OCI-LY3 (cell line): ENCODE measurements at regions not wholly inside any gene's neighbourhood (a gene's known extent, or its start where the extent isn't known, plus 50 kb on each side); places are given as distances from the start of the nearest gene placed in this dataset.

Experiments
- H2AFZ ChIP-seq: fragments of 200-600, 300-600 bp; shearing (Covaris generic); 2 replicates; pipeline ENCODE4 v1.6.0; 2014; ENCODE audit warnings: antibody characterized with exemption, low read depth, low read length
- H3K27ac ChIP-seq: fragments of 200-600, 300-600 bp; sonication (generic); 2 replicates; pipeline ENCODE4 v1.5.1; 2014; ENCODE audit warnings: mild to moderate bottlenecking, low read length, moderate library complexity, mixed read lengths
- H3K27me3 ChIP-seq: fragments of 200-600, 300-600 bp; sonication (generic); 2 replicates; pipeline ENCODE4 v1.6.1; 2014; ENCODE audit warnings: low read depth, low read length, mixed read lengths
- H3K36me3 ChIP-seq: fragments of 200-600, 300-600 bp; sonication (generic); replicated peaks from 2 replicates; pipeline ENCODE3; 2014; ENCODE audit warnings: low read depth, low read length, mixed read lengths
- H3K4me1 ChIP-seq: fragments of 300-600, 200-600 bp; sonication (generic); 2 replicates; pipeline ENCODE4 v1.6.1; 2014; ENCODE audit warnings: low read length, mixed read lengths
- H3K4me2 ChIP-seq: fragments of 200-600, 300-600 bp; sonication (generic); 2 replicates; pipeline ENCODE4 v1.6.1; 2014; ENCODE audit warnings: low read length, mixed read lengths
- H3K4me3 ChIP-seq: fragments of 300-600, 200-600 bp; sonication (generic); 2 replicates; pipeline ENCODE4 v1.5.1; 2014; ENCODE audit warnings: antibody characterized with exemption, mild to moderate bottlenecking, low read length, moderate library complexity
- H3K79me2 ChIP-seq: fragments of 300-600, 200-600 bp; shearing (Covaris generic); 2 replicates; pipeline ENCODE4 v1.6.1; 2014; ENCODE audit warnings: mild to moderate bottlenecking, low read length, mixed read lengths
- H3K9ac ChIP-seq: fragments of 300-600, 200-600 bp; shearing (Covaris generic); 2 replicates; pipeline ENCODE4 v1.6.0; 2014; ENCODE audit warnings: mild to moderate bottlenecking, low read length, moderate library complexity
- H3K9me3 ChIP-seq: fragments of 200-600, 300-600 bp; shearing (Covaris generic); 2 replicates; pipeline ENCODE4 v1.6.1; 2014; ENCODE audit warnings: low read length, mixed read lengths; ENCODE audit not compliant: insufficient read depth
- H4K20me1 ChIP-seq: fragments of 200-600, 300-600 bp; sonication (generic); 2 replicates; pipeline ENCODE4 v1.6.1; 2016; ENCODE audit warnings: low read length, mixed read lengths; ENCODE audit not compliant: insufficient read depth
- EZH2phosphoT487 ChIP-seq: fragments of 200-600 bp; shearing (Covaris generic); IDR thresholded peaks from 2 replicates; pipeline ENCODE4 v1.6.1; 2018; ENCODE audit warnings: antibody characterized with exemption, mixed run types, low read depth
- TF ChIP-seq, protein P1 (sequence below): fragments of 200-600, 300-600 bp; sonication (generic); IDR thresholded peaks from 2 replicates; pipeline ENCODE4 v1.5.1; 2014; ENCODE audit warnings: antibody characterized with exemption, low read length, low read depth

DNA sequence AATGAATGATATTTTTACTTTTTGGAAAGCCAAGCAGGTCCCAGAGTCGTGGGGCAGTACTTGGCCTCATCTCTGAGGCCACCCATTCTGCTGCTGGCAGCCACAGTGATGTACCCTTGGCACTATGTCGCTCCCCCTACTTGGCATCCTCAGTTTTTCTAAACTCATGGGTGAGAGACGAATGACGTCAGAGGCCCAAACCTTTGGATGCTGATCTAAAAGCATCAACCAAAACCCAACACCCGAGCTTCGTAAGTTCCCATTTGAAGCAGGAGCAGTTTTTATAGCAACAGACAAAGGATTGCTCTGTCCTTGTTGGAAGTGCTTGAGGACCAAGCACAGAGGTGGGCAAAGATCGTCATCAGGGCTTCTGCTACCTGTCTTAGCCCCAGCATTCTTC, 212.9 kb downstream of the PAX1 start:
- Histone ChIP-seq H3K27me3 (no peaks in the 10 kb centered on the region), H2AFZ (no peak overlapping the region), H3K36me3 (no peaks in the 10 kb centered on the region), H3K4me2 (no peak overlapping the region), H3K79me2 (no peaks in the 10 kb centered on the region), H3K27ac (no peak overlapping the region), H3K9ac (no peak overlapping the region), H3K4me3 (no peak overlapping the region), H3K9me3 (no peaks in the 10 kb centered on the region), H4K20me1 (no peaks in the 10 kb centered on the region), H3K4me1 (no peaks in the 10 kb centered on the region)
- TF ChIP-seq, protein P1, sequence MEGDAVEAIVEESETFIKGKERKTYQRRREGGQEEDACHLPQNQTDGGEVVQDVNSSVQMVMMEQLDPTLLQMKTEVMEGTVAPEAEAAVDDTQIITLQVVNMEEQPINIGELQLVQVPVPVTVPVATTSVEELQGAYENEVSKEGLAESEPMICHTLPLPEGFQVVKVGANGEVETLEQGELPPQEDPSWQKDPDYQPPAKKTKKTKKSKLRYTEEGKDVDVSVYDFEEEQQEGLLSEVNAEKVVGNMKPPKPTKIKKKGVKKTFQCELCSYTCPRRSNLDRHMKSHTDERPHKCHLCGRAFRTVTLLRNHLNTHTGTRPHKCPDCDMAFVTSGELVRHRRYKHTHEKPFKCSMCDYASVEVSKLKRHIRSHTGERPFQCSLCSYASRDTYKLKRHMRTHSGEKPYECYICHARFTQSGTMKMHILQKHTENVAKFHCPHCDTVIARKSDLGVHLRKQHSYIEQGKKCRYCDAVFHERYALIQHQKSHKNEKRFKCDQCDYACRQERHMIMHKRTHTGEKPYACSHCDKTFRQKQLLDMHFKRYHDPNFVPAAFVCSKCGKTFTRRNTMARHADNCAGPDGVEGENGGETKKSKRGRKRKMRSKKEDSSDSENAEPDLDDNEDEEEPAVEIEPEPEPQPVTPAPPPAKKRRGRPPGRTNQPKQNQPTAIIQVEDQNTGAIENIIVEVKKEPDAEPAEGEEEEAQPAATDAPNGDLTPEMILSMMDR: no peak
- no peak for TF ChIP-seq EZH2phosphoT487

DNA sequence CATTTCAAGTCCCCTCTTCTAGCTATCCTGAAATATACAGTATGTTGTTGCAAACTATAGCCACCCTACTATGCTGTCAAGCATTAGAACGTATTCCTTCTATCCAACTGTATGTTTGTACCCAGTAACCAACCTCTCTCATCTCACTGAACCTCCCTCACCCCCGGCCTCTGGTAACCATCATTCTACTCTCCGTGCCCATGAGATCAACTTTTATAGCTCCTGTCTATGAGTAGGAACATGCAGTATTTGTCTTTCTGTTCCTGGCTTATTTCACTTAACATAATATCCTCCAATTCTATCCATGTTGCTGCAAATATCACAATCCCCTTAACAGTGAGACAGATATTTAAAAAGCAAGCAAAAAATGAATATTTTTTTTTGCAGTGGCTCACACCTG, 196.9 kb downstream of the PAX1 start:
- no peak for TF ChIP-seq EZH2phosphoT487
- TF ChIP-seq, protein P1: no peak
- H3K4me2 ChIP-seq: no peak overlapping the region
- no peaks in the 10 kb centered on the region for H3K4me1 ChIP-seq
- no peaks in the 10 kb centered on the region for H3K9me3 ChIP-seq
- H3K27me3 ChIP-seq: peaks cover 3% of the 10 kb centered on the region; the same call in 1 of the 2 replicates
- H3K4me3 ChIP-seq: no peak overlapping the region
- H3K9ac ChIP-seq: no peak overlapping the region
- no peak overlapping the region for H2AFZ ChIP-seq
- H4K20me1 ChIP-seq: no peaks in the 10 kb centered on the region
- H3K36me3 ChIP-seq: no peaks in the 10 kb centered on the region
- H3K79me2 ChIP-seq: no peaks in the 10 kb centered on the region
- H3K27ac ChIP-seq: no peak overlapping the region

DNA sequence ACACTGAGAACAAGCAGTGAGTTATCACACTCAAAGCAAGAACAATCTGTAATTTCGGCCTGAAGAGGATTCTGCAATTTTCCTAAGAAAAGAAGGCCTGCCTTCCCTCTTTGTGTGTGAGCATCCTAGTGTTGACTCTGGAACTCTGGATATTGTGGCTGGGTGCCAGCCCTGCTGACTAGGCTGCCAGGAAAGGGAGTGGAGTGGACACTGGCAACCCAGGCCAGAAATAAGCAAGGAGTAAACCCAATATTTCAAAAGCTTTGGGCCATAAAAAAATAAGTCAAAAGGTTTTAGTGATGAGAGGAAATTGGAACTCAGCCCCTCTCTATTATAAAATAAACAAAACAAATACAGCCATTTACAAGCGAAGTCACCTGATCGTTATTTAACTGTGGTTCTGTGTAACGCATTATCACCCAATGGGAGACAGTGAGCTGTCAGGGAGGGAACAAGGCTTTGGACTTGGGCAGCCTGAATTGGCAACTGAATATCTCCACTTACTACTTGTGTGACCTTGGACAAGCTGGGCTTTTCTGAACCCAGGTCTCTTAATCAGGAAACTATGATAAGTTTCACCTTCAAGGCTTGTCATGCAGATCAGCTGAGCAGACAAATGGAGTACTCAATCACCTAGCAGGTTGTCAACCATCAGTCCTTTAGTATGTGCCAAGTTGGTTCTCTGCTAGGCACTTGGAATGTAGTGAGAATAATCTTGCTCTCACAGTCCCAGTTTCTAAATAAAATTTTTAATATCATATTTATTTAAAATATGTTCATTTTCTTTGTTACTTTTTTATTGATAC, 196.2 kb downstream of the PAX1 start:
- H3K36me3 ChIP-seq: no peaks in the 10 kb centered on the region
- TF ChIP-seq, protein P1: no peak
- no peak for TF ChIP-seq EZH2phosphoT487
- no peak overlapping the region for H2AFZ ChIP-seq
- H3K4me3 ChIP-seq: no peak overlapping the region
- no peak overlapping the region for H3K27ac ChIP-seq
- no peaks in the 10 kb centered on the region for H3K4me1 ChIP-seq
- peaks cover 3% of the 10 kb centered on the region; the same call in 1 of the 2 replicates for H3K27me3 ChIP-seq
- H4K20me1 ChIP-seq: no peaks in the 10 kb centered on the region
- no peaks in the 10 kb centered on the region for H3K79me2 ChIP-seq
- H3K4me2 ChIP-seq: no peak overlapping the region
- H3K9me3 ChIP-seq: no peaks in the 10 kb centered on the region
- no peak overlapping the region for H3K9ac ChIP-seq

DNA sequence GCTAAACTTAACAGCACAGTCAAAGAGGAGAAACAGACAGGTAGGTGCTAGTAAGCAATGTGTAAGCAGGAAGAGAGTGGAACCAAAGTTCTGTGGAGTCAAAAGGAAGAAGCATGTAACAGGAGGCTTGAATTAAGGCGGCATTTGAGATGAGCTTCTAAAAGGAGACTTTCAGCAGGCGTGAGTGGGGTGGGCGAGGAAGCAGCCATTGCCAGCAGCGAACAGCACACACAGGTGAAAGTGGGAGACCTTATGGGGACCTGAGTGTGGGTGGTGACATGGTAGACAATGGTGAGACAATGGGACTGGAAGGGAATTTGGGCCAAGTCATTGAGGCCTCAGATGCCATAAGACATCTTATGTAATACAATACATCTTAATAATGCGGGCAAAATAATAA, 195.0 kb downstream of the PAX1 start:
- TF ChIP-seq, protein P1: no peak
- TF ChIP-seq EZH2phosphoT487: no peak
- peaks cover 3% of the 10 kb centered on the region; the same call in 1 of the 2 replicates for H3K27me3 ChIP-seq
- H3K36me3 ChIP-seq: no peaks in the 10 kb centered on the region
- H3K9ac ChIP-seq: no peak overlapping the region
- H3K4me2 ChIP-seq: no peak overlapping the region
- no peak overlapping the region for H3K27ac ChIP-seq
- no peaks in the 10 kb centered on the region for H4K20me1 ChIP-seq
- no peaks in the 10 kb centered on the region for H3K79me2 ChIP-seq
- H3K4me1 ChIP-seq: no peaks in the 10 kb centered on the region
- H2AFZ ChIP-seq: no peak overlapping the region
- H3K9me3 ChIP-seq: no peaks in the 10 kb centered on the region
- H3K4me3 ChIP-seq: no peak overlapping the region
